Sigmoid colon (tissue), 6 donors: ENCODE measurements at regions not wholly inside any gene's neighbourhood (a gene's known extent, or its start where the extent isn't known, plus 50 kb on each side); places are given as distances from the start of the nearest gene placed in this dataset.

Source experiments
- DNase-seq: peaks from one replicate; pipeline ENCODE4 v3.0.0-alpha.2; 2019
- H3K27ac ChIP-seq, 4 donors: fragments of 200-600 bp; sonication (generic); one replicate each; pipeline ENCODE4 v1.5.1; 2016 to 2019; ENCODE audit warnings: mild to moderate bottlenecking in 1 of 4
- H3K27me3 ChIP-seq, 3 donors: fragments of 200-600 bp; sonication (generic); one replicate each; pipeline ENCODE4 v1.5.1; 2019; ENCODE audit warnings: mild to moderate bottlenecking in 1 of 3
- H3K36me3 ChIP-seq, 4 donors: fragments of 200-600 bp; sonication (generic); one replicate each; pipeline ENCODE4 v1.5.1; 2016 to 2019
- H3K4me1 ChIP-seq, 4 donors: fragments of 200-600 bp; sonication (generic); one replicate each; pipeline ENCODE4 v1.5.1; 2017 to 2019
- H3K4me3 ChIP-seq, 4 donors: fragments of 200-600 bp; sonication (generic); one replicate each; pipeline ENCODE4 v1.5.1; 2017 to 2019; ENCODE audit warnings: mild to moderate bottlenecking in 2 of 4, moderate library complexity in 1 of 4
- H3K9me3 ChIP-seq, 4 donors: fragments of 200-600 bp in 3 of 4; sonication (generic) in 3 of 4; one replicate each; pipeline versions ENCODE4 v1.5.1 to v1.6.1; 2013 to 2019
- CTCF ChIP-seq, 4 experiments: fragments of 450-650 bp in 3 of 4; fragments of 200-600 bp in 1 of 4; IDR thresholded peaks; one replicate each; pipeline ENCODE4 v1.5.1; 2016 to 2019; ENCODE audit warnings: antibody characterized with exemption in 4 of 4, mild to moderate bottlenecking in 3 of 4, moderate library complexity in 2 of 4
- EP300 ChIP-seq, 4 donors: sonication (generic); formaldehyde crosslinking; IDR thresholded peaks; one replicate each; pipeline ENCODE4 v1.6.1; 2017; ENCODE audit warnings: antibody characterized with exemption in 4 of 4
- POLR2A ChIP-seq, 2 donors: fragments of 450-650 bp; IDR thresholded peaks; one replicate each; pipeline ENCODE4 v1.6.1; 2016; ENCODE audit warnings: antibody characterized with exemption in 2 of 2, mild to moderate bottlenecking in 2 of 2, moderate library complexity in 2 of 2
- POLR2AphosphoS5 ChIP-seq, 4 donors: sonication (generic); formaldehyde crosslinking; IDR thresholded peaks; one replicate each; pipeline ENCODE4 v1.6.1; 2017; ENCODE audit warnings: antibody characterized with exemption in 4 of 4
- WGBS, 2 donors: extraction: QIAGEN DNeasy Blood & Tissue Kit; methylation state at CpG; one replicate each; pipeline ENCODE4 v1.1.7; 2013; 5-methylcytosine and 5-hydroxymethylcytosine counted together
- intact Hi-C: fragments of 100-400 bp; cut with DNase I; formaldehyde crosslinking; loops from one replicate; pipeline ENCODE4 v1.15.1; 2023
- donor health status: healthy with polysubstance abuse.
- donor health status: healthy.

- H3K9me3 ChIP-seq, result no peaks in the 10 kb centered on the region
- H3K36me3 ChIP-seq, result no peaks in the 10 kb centered on the region
- H3K4me3 ChIP-seq, result no peak overlapping the region
- no peaks in the 10 kb centered on the region for H3K4me1 ChIP-seq
- WGBS, 2 donors, result 83 to 88% methylated on average over 1 of the region's 1 CpG
- no peaks in the 10 kb centered on the region for H3K27me3 ChIP-seq
- DNase-seq, result no peak
- TF ChIP-seq POLR2A (IDR thresholded peaks at IDR 0.05) (no peak), CTCF (IDR thresholded peaks at IDR 0.05) (no peak), POLR2AphosphoS5 (IDR thresholded peaks at IDR 0.05) (no peak), EP300 (IDR thresholded peaks at IDR 0.05) (no peak)
- intact Hi-C loops, result no loop called here
- no peak overlapping the region for H3K27ac ChIP-seq
Observed at GRCh38 chr3:74287557-74287956, 326.9 kb downstream of the CNTN3 start.

DNA sequence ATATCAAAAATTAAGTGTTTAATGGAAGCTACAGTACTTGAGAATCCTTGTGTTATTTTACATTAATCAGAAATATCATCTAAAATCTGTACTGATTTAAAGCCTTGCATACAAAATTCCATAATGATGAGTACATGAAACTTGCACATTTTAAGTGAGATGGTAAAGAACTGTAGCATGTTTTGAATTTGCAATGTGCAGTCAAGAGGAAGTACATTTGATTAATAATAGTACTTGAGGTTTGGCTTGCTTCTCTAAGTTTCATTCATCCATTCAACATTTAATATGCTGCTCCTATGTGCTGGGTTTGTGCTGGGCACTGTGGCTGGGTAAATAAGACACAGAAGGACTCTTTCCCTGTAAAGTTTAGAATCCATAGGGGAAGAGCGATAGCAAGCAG is 332.3 kb downstream of the CNTN3 start:
- H3K4me3 ChIP-seq, result no peak overlapping the region
- peaks cover 0 to 3% (median 0%) of the 10 kb centered on the region in 4 donors for H3K9me3 ChIP-seq
- no peak for DNase-seq
- H3K36me3 ChIP-seq, result no peaks in the 10 kb centered on the region
- TF ChIP-seq CTCF (IDR thresholded peaks at IDR 0.05), result no peak
- no peak for TF ChIP-seq POLR2AphosphoS5 (IDR thresholded peaks at IDR 0.05)
- no peak for TF ChIP-seq EP300 (IDR thresholded peaks at IDR 0.05)
- no peak for TF ChIP-seq POLR2A (IDR thresholded peaks at IDR 0.05)
- no peak overlapping the region for H3K27ac ChIP-seq
- H3K27me3 ChIP-seq, result no peaks in the 10 kb centered on the region
- H3K4me1 ChIP-seq, result no peaks in the 10 kb centered on the region
- 94 to 97% methylated on average over 1 of the region's 1 CpG for WGBS, 2 donors
- intact Hi-C loops, result no loop called here

DNA sequence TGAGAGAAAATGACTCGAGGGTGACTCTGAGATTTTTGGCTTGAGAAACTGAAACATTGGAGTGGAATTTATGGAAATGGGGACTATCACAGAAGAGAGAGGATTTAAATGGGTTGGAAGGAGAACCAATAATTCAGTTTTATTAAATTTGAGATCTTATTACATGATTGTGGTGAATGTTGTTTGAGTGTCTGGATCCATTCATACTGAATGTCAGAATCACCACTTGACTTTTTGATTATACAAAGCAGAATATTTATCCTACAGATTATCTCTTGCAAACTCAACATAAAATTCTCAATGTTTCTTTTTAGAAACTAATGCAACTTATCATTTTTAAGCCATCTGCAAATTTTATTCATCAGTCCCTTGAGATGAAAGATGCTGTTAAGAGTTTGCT is 332.8 kb downstream of the CNTN3 start:
- Histone ChIP-seq H3K9me3 (peaks cover 0 to 3% (median 0%) of the 10 kb centered on the region in 4 donors), H3K27me3 (no peaks in the 10 kb centered on the region), H3K4me3 (no peak overlapping the region), H3K36me3 (no peaks in the 10 kb centered on the region), H3K27ac (no peak overlapping the region), H3K4me1 (no peaks in the 10 kb centered on the region)
- intact Hi-C loops, result no loop called here
- no peak for DNase-seq
- WGBS, 2 donors, result 64 to 78% methylated on average over 1 of the region's 1 CpG
- TF ChIP-seq POLR2AphosphoS5 (IDR thresholded peaks at IDR 0.05), result no peak
- no peak for TF ChIP-seq CTCF (IDR thresholded peaks at IDR 0.05)

DNA sequence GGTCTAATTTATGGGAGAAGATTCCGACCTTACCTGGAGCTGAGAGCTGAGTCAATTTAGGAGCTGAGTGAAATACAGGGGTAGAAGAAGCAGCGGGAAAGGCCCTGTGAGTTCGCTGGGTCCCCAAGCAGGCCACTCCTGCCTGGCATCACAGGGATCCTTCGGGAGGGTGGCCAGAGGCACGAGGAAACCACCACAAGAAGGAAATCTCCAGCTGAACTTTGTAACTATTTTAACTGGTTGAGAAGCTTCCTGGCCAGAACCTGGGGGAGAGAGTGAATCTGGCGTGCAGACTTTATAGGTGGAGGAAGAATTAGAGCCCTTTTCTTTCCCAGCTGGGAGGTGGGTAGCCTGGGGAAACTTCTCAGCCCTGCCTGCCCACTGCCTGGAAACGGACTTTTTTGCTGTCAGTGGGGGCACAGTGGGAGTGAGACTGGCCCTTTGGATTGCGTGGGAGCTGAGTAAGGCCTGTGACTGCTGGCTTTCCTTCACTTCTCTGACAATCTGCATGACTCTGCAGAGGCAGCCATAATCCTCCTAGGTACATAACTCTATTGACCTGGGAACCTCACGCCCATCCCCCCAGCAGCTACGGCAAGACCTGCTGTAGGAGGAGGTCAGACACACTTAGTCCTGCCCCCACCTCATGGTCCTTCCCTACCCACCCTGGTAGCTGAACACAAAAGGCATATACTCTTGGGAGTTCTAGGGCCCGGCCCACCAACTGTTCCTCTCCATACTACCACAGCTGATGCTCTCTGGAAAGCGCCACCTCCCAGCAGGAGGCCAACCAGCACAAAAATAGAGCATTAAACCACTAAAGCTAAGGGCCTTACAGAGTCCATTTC is 340.7 kb downstream of the CNTN3 start:
- Histone ChIP-seq H3K27ac (no peak overlapping the region), H3K27me3 (no peaks in the 10 kb centered on the region), H3K9me3 (peaks cover 0 to 3% (median 0%) of the 10 kb centered on the region in 4 donors), H3K4me1 (no peaks in the 10 kb centered on the region), H3K36me3 (no peaks in the 10 kb centered on the region), H3K4me3 (no peak overlapping the region)
- TF ChIP-seq POLR2AphosphoS5 (IDR thresholded peaks at IDR 0.05) (no peak), EP300 (IDR thresholded peaks at IDR 0.05) (no peak), CTCF (IDR thresholded peaks at IDR 0.05) (no peak)
- 68 to 78% methylated on average over 12 of the region's 12 CpGs for WGBS, 2 donors
- intact Hi-C loops, result no loop called here
- DNase-seq, result no peak

- no peaks in the 10 kb centered on the region for H3K27me3 ChIP-seq
- H3K36me3 ChIP-seq, result no peaks in the 10 kb centered on the region
- no peak overlapping the region for H3K27ac ChIP-seq
- intact Hi-C loops, result no loop called here
- DNase-seq, result no peak
- TF ChIP-seq EP300 (IDR thresholded peaks at IDR 0.05) (no peak), CTCF (IDR thresholded peaks at IDR 0.05) (no peak), POLR2AphosphoS5 (IDR thresholded peaks at IDR 0.05) (no peak), POLR2A (IDR thresholded peaks at IDR 0.05) (no peak)
- H3K4me3 ChIP-seq, result no peak overlapping the region
- WGBS, 2 donors, result 12 to 58% methylated on average over 4 of the region's 4 CpGs
- H3K9me3 ChIP-seq, result peaks cover 0 to 1% (median 0%) of the 10 kb centered on the region in 4 donors
- no peaks in the 10 kb centered on the region for H3K4me1 ChIP-seq
Observed at GRCh38 chr3:74273091-74273490, 341.4 kb downstream of the CNTN3 start.
